ENCODE measurements at regions not wholly inside any gene's neighbourhood (a gene's known extent, or its start where the extent isn't known, plus 50 kb on each side); places are given as distances from the start of the nearest gene placed in this dataset.

DNA sequence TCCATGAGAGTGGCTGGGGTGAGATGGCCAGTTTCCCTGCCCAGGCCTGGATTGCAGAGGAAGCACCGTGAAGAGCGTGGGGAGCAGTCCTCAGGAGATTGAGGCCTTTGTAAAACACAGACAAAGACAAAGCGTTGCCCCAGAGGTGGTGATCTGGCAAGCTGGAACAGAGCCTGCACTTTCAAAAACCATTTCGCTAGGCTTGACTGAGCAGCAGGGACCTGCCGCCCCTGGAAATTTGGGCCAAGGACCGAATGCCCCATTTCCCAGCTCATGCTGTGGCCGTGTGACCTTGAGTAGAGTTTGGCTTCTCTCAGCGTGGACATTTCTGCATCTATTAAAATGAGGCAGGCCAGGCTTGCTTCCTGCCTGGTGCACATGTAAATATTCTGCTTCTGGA, 381.4 kb downstream of the BCOR start:
- no peak for DNase-seq
- Histone ChIP-seq H3K4me1 (ENCODE audit: control insufficient read depth, insufficient read depth, low read length) (no peaks in the 10 kb centered on the region), H3K4me3 (ENCODE audit: low read length) (no peak overlapping the region), H3K9me3 (ENCODE audit: control insufficient read depth, low read depth, low read length) (no peaks in the 10 kb centered on the region), H3K27me3 (ENCODE audit: control insufficient read depth, insufficient read depth, low read length) (no peaks in the 10 kb centered on the region), H3K27ac (ENCODE audit: low read length) (no peak overlapping the region), H3K36me3 (ENCODE audit: control insufficient read depth, insufficient read depth, low read length) (no peaks in the 10 kb centered on the region)
- WGBS (ENCODE audit: insufficient coverage, low lambda C conversion rate): no CpG with 5 or more reads among the region's 8 CpGs

DNA sequence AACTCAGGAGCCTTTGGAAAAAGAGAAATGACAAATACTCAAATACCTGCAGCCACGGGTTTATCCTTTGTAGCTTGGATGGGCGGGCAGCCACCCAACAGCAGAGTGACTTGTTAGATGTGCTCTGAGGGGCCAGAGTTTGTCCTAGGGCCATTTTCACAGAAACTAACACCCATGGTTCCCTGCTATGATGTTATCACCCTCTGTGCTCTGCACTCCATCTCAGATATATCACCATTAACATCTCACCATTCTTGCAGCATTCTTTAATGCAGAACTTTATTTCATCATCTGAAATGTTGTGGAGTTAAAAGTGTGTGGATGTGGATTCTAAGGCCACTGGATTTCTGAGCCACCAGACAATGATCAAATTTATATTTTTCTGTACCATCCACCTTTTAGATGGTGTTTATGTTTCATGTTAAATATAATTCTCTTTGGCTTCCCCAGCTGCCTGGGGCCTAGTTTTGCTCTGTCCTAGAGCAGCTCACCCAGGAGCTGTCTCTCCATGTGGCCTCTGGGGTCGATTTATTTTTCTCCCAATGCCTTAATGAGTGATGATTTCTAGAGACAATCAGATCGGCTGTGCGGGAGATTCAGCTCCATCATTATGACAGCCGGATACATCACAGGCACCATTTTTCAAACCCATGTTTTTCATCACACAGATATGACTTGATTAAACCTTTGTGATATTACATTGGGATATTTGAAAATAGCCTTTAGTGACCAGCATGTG, 380.8 kb downstream of the BCOR start:
- no peaks in the 10 kb centered on the region for H3K27me3 ChIP-seq (ENCODE audit: control insufficient read depth, insufficient read depth, low read length)
- no peaks in the 10 kb centered on the region for H3K4me1 ChIP-seq (ENCODE audit: control insufficient read depth, insufficient read depth, low read length)
- no peaks in the 10 kb centered on the region for H3K9me3 ChIP-seq (ENCODE audit: control insufficient read depth, low read depth, low read length)
- H3K36me3 ChIP-seq (ENCODE audit: control insufficient read depth, insufficient read depth, low read length): no peaks in the 10 kb centered on the region
- H3K27ac ChIP-seq (ENCODE audit: low read length): no peak overlapping the region
- no CpG with 5 or more reads among the region's 6 CpGs for WGBS (ENCODE audit: insufficient coverage, low lambda C conversion rate)
- DNase-seq: no peak
- H3K4me3 ChIP-seq (ENCODE audit: low read length): no peak overlapping the region

DNA sequence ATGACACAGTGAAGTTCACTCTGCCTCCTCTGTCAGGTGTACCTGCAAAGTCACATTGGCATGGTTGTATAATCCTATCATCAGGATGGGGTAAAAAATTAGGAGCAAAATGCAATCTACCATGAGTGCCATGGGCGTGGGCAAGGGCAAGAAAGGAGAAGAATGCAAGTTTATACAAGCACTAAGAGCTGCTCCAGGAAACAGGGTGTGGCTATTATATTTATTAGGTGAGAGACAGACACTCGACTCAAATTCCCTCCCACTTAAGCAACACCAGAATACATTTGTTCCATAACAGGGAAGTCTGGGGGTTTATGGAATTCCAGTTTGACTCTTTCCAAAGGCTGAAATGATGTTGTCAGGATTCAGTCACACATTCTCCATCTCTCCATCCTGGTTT, 378.8 kb downstream of the BCOR start:
- Histone ChIP-seq H3K36me3 (ENCODE audit: control insufficient read depth, insufficient read depth, low read length) (no peaks in the 10 kb centered on the region), H3K4me1 (ENCODE audit: control insufficient read depth, insufficient read depth, low read length) (peaks cover 3% of the 10 kb centered on the region), H3K4me3 (ENCODE audit: low read length) (no peak overlapping the region), H3K27me3 (ENCODE audit: control insufficient read depth, insufficient read depth, low read length) (no peaks in the 10 kb centered on the region), H3K9me3 (ENCODE audit: control insufficient read depth, low read depth, low read length) (no peaks in the 10 kb centered on the region), H3K27ac (ENCODE audit: low read length) (no peak overlapping the region)
- WGBS (ENCODE audit: insufficient coverage, low lambda C conversion rate): no CpG with 5 or more reads among the region's 2 CpGs
- DNase-seq: no peak

DNA sequence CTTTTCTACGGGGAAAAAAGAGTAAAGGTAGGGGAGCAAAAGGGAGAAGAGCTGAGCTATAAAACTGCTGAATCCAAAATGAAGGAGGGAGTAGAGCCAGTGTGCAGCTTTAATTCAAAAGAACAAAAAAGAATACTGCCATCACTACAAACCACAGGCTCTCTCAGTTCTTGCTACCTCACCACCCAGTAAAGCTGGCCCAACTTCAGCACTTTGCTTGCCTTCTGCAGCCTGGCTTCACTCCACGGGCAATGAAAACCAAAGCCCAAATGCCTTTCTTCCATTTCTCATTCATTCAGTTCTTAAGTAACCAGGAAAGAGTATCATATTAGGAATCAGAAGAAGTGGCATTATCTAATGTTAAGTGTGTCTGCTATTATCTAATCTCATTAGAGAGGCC, 376.8 kb downstream of the BCOR start:
- WGBS (ENCODE audit: insufficient coverage, low lambda C conversion rate): no CpG with 5 or more reads among the region's 2 CpGs
- Histone ChIP-seq H3K9me3 (ENCODE audit: control insufficient read depth, low read depth, low read length) (no peaks in the 10 kb centered on the region), H3K36me3 (ENCODE audit: control insufficient read depth, insufficient read depth, low read length) (no peaks in the 10 kb centered on the region), H3K27ac (ENCODE audit: low read length) (no peak overlapping the region), H3K4me3 (ENCODE audit: low read length) (no peak overlapping the region), H3K27me3 (ENCODE audit: control insufficient read depth, insufficient read depth, low read length) (no peaks in the 10 kb centered on the region), H3K4me1 (ENCODE audit: control insufficient read depth, insufficient read depth, low read length) (peaks cover 10% of the 10 kb centered on the region)
- no peak for DNase-seq

DNA sequence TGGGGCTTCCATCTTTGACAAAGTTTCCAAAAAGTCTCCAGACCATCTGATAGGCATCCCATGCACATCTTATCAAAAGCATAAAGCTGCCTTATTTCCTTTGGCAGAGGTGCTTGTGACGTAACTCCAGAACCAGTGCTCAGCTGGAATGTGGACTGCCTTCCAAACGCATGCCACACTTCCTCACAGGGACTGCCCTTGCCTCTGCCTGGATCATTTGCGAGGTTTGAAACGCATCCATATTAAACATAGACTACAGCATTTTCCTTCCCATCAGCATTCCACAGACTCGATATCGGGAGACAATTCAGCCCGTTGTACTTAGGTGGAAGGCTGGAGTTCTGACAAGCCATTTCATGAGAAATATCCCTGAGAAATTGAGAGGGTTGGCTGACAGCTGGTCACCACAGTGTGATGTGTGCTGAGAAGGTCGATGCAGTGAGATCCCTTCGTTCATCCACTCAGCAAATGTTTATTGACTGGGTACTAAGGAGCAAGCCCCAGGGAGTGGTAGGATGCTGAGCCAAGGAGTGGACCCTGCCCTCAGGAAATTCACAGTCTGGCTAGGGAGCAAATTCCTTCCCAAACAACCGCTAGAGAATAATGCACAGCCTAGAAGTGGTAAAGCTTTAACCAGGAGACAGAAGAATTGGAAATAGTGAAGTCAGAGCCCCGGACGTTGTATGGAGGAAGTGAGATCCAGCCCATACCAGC, 376.0 kb downstream of the BCOR start:
- peak in 1 of 2 donors; percentile 74 for DNase-seq
- H3K4me3 ChIP-seq (ENCODE audit: low read length): no peak overlapping the region
- peaks cover 14% of the 10 kb centered on the region for H3K4me1 ChIP-seq (ENCODE audit: control insufficient read depth, insufficient read depth, low read length)
- no peaks in the 10 kb centered on the region for H3K36me3 ChIP-seq (ENCODE audit: control insufficient read depth, insufficient read depth, low read length)
- H3K9me3 ChIP-seq (ENCODE audit: control insufficient read depth, low read depth, low read length): no peaks in the 10 kb centered on the region
- H3K27me3 ChIP-seq (ENCODE audit: control insufficient read depth, insufficient read depth, low read length): no peaks in the 10 kb centered on the region
- no CpG with 5 or more reads among the region's 12 CpGs for WGBS (ENCODE audit: insufficient coverage, low lambda C conversion rate)
- peak overlapping the region; percentile 32 for H3K27ac ChIP-seq (ENCODE audit: low read length)

DNA sequence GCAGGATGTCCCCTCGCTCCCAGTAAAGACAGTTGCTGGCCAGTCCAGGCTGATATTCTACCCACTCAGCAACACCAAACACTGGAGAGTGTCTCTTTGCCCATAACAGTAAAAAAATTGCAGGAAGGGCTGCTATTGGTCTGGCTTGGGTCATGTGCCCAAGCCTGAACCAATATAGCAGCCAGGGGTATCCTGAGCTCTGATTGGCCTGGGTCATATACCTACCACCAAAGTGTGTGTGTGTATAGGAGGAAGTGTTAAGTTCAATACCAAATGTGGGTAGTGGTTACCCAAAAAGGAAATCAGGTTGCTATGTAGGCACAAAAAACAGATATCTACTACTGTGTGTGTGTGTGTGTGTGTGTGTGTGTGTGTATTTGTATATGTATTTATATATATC, 373.2 kb downstream of the BCOR start:
- no peaks in the 10 kb centered on the region for H3K27me3 ChIP-seq (ENCODE audit: control insufficient read depth, insufficient read depth, low read length)
- DNase-seq: no peak
- H3K27ac ChIP-seq (ENCODE audit: low read length): no peak overlapping the region
- WGBS (ENCODE audit: insufficient coverage, low lambda C conversion rate): no CpG with 5 or more reads among the region's 1 CpG
- H3K4me3 ChIP-seq (ENCODE audit: low read length): no peak overlapping the region
- H3K4me1 ChIP-seq (ENCODE audit: control insufficient read depth, insufficient read depth, low read length): peaks cover 14% of the 10 kb centered on the region
- no peaks in the 10 kb centered on the region for H3K36me3 ChIP-seq (ENCODE audit: control insufficient read depth, insufficient read depth, low read length)
- H3K9me3 ChIP-seq (ENCODE audit: control insufficient read depth, low read depth, low read length): no peaks in the 10 kb centered on the region

DNA sequence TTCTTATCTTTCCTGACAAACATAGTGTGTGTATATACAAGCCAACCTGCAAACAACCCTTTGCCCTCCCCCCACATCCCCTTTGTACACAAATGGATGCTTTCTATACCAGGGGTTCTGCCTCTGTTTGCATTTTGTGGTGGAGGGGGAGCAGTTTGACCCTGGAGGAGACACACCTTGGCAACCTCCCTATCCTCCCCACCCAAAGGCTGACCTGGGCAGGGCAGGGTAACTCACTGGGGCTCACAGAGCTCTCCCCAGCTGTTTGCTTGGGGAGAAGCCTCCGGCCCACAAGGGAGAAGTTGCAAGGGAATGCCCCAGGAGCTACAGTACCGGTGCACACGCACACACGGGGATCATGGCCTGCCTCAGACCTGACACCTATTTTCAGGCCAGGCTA, 372.6 kb downstream of the BCOR start:
- Histone ChIP-seq H3K27me3 (ENCODE audit: control insufficient read depth, insufficient read depth, low read length) (no peaks in the 10 kb centered on the region), H3K9me3 (ENCODE audit: control insufficient read depth, low read depth, low read length) (no peaks in the 10 kb centered on the region), H3K4me3 (ENCODE audit: low read length) (no peak overlapping the region), H3K36me3 (ENCODE audit: control insufficient read depth, insufficient read depth, low read length) (no peaks in the 10 kb centered on the region), H3K4me1 (ENCODE audit: control insufficient read depth, insufficient read depth, low read length) (peaks cover 14% of the 10 kb centered on the region), H3K27ac (ENCODE audit: low read length) (no peak overlapping the region)
- peak in 1 of 2 donors; percentile 36 for DNase-seq
- no CpG with 5 or more reads among the region's 4 CpGs for WGBS (ENCODE audit: insufficient coverage, low lambda C conversion rate)

DNA sequence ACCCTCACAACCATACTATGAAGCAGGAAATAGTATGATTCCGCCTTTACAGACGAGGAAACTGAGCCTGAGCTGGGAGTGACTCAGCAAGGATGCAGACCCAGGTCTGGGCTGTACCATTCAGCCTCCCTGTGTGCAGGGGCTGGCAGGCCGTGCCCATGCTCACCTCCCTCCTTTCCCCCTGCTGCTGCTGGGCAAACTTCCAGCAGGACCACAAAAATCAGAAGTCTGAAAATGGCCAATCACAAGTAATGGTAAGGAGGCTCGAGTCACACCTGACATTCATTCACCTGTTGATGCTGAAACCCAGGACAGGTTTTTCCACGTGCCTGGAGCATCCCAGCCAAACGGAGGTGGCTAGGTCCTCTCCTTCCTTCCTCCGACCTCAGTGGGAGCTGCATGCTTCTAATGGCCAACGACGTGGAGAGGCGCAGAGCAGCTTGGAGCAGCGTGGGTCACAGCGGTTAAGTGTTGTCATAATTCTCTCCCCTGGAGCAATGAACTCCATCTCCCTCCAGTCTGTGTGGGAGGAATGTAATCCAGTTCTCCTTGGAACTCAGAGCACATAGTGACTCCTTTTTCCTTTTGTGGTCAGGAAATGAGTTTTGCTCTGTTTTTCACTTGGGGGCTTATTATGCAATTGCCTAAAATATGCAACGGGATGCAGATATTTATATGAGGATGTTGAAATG, 371.7 kb downstream of the BCOR start:
- Histone ChIP-seq H3K27me3 (ENCODE audit: control insufficient read depth, insufficient read depth, low read length) (no peaks in the 10 kb centered on the region), H3K36me3 (ENCODE audit: control insufficient read depth, insufficient read depth, low read length) (no peaks in the 10 kb centered on the region), H3K27ac (ENCODE audit: low read length) (no peak overlapping the region), H3K4me3 (ENCODE audit: low read length) (no peak overlapping the region), H3K9me3 (ENCODE audit: control insufficient read depth, low read depth, low read length) (no peaks in the 10 kb centered on the region), H3K4me1 (ENCODE audit: control insufficient read depth, insufficient read depth, low read length) (peaks cover 22% of the 10 kb centered on the region)
- DNase-seq: no peak
- WGBS (ENCODE audit: insufficient coverage, low lambda C conversion rate): no CpG with 5 or more reads among the region's 13 CpGs

DNA sequence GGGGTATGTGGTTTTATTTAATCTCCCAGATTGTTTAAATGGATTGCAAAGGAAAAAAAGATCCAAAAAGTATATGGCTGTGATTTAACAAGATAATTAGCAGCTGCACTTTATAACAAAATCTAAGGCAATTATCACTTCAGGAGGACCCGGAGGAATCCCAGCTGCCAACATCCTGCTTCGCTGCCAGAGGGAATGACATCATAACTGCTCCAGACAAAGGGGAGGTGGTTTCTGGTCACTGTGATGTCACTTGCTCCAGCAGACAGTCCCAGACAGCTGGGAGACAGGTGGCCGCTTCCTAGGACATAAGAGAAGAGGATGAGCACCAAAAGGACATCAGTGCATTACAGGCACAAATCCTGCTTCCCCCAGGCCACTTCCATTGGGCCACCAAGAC, 371.0 kb downstream of the BCOR start:
- H3K27ac ChIP-seq (ENCODE audit: low read length): peak overlapping the region; percentile 52
- H3K4me3 ChIP-seq (ENCODE audit: low read length): no peak overlapping the region
- WGBS (ENCODE audit: insufficient coverage, low lambda C conversion rate): no CpG with 5 or more reads among the region's 3 CpGs
- DNase-seq: peak in 1 of 2 donors; percentile 35
- no peaks in the 10 kb centered on the region for H3K36me3 ChIP-seq (ENCODE audit: control insufficient read depth, insufficient read depth, low read length)
- no peaks in the 10 kb centered on the region for H3K9me3 ChIP-seq (ENCODE audit: control insufficient read depth, low read depth, low read length)
- H3K4me1 ChIP-seq (ENCODE audit: control insufficient read depth, insufficient read depth, low read length): peaks cover 29% of the 10 kb centered on the region
- no peaks in the 10 kb centered on the region for H3K27me3 ChIP-seq (ENCODE audit: control insufficient read depth, insufficient read depth, low read length)

DNA sequence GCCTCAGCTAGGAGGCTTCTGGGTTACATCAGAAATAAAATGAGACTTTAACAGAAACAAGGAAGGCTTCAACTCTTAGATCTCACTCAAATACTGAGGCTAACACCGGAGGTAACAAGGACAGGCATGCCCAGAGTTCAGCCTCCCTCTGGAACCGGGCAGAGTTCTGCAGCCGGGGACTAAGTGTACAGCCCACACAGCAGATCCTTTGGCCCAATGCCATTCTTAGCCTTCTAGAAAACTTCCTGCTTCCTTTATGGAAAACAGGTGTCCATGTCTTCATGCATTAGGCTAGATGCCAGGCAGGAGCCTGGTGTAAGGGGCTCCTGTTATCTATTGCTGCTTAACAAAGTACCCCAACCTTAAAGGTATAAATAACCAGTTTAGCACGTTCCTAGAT, 369.7 kb downstream of the BCOR start:
- Histone ChIP-seq H3K4me3 (ENCODE audit: low read length) (no peak overlapping the region), H3K9me3 (ENCODE audit: control insufficient read depth, low read depth, low read length) (no peaks in the 10 kb centered on the region), H3K4me1 (ENCODE audit: control insufficient read depth, insufficient read depth, low read length) (peaks cover 26% of the 10 kb centered on the region), H3K36me3 (ENCODE audit: control insufficient read depth, insufficient read depth, low read length) (no peaks in the 10 kb centered on the region), H3K27ac (ENCODE audit: low read length) (no peak overlapping the region), H3K27me3 (ENCODE audit: control insufficient read depth, insufficient read depth, low read length) (no peaks in the 10 kb centered on the region)
- DNase-seq: no peak
- WGBS (ENCODE audit: insufficient coverage, low lambda C conversion rate): no CpG with 5 or more reads among the region's 4 CpGs
